Activated CD4-positive, alpha-beta T cell treated with anti-CD3 and anti-CD28 coated beads, Interleukin-10, Interleukin-2, amounts not matched to agents 100 ng/mL and 50 ng/mL, durations not matched to agents 16 hours and 8 hours (primary cell): ENCODE measurements at regions not wholly inside any gene's neighbourhood (a gene's known extent, or its start where the extent isn't known, plus 50 kb on each side); places are given as distances from the start of the nearest gene placed in this dataset.

Experiments
- DNase-seq: peaks from one replicate; pipeline ENCODE4 v3.0.0-alpha.2; 2020

DNA sequence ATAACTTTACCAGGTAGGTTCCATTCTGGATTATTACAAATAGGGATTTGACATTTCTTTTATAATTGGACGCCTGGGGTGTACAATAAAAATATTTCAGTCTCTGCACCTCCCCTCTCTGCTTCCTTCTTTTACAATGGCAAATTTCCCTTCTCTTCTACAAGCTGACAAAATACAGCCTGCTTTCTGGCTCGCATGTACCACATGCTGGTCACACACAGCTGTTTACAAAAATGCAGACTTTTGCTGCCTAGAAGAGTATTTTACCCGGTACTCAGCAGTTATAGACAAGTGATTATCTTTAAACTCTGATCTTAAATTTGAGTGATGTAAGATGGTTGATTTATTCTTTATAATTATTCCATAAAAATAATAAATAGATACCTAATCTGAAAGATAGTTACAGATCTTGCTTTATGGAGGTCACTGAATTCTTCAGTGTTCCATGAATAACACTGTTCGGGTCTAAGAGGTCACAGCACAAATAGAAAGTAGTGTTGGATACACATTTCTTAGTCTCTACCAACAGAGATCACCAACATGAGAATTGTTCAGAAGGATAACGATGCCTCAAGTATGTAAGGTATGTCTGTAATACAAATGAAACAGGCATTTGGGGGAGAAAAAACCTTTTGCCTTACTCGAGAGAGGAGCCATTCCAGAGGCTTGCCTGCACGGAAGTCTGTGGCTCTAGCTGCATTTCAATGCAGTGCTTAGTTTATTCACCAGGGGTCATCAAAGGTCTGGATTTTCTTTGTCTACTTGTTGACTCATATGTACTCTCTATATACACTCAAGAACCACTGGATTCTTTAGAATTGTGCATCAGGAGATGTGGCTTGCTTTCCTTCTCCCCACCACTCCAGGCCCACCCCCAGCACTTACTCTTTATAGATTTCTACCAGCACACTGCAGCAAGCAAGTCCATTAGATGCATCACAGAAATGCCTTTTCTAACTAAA is 206.6 kb upstream of the RFX3 start:
- peak; percentile 85 for DNase-seq

DNA sequence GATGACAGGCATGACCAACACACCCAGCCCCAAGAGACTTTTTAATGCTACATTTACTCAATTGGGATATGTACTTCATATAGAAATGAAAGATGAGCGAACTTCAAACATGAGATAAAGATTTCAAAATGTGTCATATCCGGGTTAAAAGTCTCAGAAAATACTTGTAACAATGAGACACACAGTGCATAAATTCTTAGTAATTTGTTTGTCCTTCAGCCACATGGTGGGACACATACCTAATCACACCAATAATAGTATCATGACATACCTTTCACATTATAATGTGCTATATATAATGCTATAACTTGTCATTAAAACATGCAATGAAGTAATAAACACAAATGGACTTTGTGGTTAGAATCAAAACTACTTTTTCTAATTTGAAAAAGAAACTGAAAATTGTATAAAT is 204.7 kb upstream of the RFX3 start:
- peak; percentile 66 for DNase-seq

DNA sequence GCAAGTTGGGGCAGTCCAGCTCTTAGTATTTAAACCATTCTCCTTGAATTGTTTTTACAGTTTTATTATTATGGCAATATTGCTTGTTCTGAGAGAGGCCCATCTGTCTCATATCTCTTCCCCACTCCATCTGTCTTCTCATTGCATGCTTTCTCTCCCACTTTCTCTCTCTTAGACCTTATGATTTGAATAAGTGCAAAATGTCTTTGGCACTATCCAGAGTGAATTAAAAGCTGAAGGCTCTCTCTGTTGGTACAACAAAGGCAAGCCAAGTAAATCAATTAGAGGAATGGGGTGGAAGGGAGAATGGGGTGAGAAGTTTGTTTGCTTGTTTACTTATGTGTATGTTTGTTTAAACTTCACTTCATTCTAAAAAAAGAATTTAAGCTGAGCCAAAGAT is 195.3 kb upstream of the RFX3 start:
- no peak for DNase-seq

DNA sequence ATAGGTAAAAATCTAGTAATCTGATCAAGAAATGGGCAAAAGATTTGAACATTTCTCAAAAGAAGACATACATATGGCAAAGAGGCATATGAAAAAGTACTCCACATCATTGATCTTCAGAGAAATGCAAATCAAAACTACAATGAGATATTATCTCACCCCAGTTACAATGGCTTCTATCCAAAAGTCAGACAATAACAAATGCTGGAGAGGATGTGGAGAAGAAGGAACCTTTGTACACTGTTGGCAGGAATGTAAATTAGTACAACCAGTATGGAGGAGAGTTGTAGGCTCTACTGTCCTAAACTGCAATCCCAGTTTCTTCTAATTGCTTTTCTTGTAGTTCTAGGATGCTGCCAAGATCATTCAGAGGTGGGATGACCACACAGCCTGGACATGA is 193.5 kb upstream of the RFX3 start:
- DNase-seq = no peak

DNA sequence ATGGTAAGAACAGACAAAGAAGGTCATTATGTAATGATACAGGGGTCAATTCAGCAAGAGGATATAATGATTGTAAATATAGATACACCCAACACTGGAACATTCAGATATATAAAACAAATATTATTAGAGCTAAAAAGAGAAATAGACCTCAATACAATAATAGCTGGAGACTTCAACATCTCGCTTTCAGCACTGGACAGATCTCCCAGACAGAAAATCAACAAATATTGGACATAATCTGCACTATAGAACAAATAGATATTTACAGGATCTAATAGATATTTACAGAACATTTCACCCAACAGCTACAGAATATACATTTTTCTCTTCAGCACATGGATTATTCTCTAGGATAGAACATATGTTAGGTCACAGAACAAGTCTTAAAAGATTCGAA is 190.6 kb upstream of the RFX3 start:
- DNase-seq = no peak

DNA sequence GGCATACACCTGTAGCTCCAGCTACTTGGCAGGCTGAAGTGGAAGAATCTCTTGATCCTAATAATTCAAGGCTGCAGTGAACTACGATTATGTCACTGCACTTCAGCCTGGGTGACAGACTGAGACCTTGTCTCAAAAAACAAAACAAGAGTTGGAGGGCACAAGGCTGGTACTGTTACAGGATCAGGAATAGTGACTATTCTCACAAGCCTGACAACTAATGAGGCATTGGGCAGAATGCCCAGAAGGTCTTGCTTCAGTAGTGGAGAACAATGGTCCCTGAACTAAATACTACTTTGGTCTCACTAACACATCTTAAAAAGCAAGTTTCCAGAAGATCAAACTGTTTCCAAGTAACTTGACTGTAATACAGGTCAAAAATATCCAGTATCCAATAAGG is 182.9 kb upstream of the RFX3 start:
- DNase-seq = no peak

DNA sequence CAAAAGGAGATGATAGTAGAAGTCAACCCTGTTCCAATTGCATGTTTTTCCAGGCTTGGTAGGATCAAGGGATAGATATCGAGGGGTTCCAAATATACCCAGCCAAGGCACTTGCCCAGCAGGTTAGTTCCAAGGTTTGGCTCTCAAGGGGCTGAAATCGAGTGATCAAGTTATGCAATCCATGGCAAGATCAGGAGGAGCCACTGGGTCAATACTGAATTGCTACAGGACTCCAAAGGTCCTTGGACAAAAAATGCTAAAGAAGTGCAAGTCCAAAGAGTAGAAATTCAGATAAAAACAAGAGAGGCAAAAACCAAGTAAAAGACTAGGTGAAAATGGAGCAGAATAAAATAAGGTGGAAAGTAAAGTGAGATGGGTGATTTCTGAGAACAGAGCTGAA is 179.1 kb upstream of the RFX3 start:
- no peak for DNase-seq

DNA sequence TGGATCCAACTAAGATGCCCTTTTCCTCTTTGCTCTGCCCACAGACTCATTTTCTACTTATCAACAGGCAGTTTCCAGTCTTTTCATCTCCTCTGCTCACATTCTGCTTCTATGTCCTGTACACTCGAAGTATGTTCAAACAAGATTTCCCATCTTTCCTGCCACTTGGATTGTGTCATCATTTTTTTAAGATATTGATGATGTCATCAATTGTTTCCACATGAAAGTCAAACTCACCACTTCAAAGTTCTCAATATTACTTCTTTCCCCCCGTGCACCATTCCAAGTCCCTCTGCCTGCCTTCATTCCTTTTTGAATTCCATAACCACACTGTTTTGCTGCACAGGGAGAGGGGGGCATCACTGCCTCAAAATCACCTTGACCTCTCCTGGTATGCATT is 175.0 kb upstream of the RFX3 start:
- no peak for DNase-seq

DNA sequence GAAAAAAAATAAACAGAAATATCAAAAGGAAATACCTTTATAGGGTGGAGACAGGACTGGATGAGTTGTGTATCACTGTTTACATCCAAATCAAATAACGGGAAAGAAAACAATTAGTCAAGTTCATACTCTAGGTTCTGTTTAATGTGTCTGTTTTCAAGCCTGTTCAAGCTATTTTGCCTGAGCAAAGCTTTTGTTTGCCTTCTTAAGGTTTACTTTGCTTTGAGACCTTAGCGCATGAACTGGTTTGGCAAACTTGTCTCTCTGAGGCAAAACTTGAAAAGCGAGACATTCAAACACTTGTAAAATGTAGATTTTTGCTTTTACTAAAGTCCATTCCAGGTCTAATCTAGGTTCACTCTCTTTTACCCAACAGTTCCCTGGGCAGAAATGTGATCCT is 174.1 kb upstream of the RFX3 start:
- no peak for DNase-seq

DNA sequence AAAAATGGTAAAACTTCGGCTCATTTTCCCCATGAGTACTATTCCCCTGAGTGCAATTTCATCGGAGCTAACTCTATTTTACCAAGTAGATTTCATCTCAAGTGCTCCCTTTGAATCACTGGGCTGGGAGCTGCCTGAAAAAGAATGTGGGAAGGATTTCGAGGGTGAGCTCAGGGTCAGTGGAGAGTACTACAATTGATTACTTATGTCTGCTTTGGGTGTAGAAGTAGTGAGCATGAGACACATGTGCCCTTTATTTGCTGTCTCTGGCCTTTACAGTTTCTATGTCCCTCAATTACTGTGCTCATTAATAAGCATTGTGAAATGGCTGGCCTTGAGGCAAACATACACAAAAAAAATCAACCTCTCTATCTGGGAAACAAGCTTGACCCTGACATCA is 172.7 kb upstream of the RFX3 start:
- DNase-seq = no peak

DNA sequence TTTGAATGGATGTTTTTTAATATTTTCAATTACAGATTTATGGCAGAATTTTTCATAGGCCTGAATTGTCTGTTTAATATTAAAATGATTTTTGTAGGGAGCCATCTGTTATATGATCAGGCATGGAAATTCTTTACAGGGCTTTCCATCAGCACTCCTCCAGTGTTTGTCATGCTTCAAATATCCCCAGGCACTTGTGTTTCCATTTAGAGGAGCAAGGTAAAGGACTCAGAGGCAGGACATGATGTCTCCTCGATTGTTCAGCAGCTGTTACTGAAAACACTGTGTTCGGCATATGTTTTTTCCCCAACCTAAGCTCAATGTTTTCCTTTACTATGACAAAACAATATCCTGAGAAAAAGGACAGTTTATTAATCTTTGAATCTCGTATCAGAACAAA is 172.3 kb upstream of the RFX3 start:
- DNase-seq = no peak

DNA sequence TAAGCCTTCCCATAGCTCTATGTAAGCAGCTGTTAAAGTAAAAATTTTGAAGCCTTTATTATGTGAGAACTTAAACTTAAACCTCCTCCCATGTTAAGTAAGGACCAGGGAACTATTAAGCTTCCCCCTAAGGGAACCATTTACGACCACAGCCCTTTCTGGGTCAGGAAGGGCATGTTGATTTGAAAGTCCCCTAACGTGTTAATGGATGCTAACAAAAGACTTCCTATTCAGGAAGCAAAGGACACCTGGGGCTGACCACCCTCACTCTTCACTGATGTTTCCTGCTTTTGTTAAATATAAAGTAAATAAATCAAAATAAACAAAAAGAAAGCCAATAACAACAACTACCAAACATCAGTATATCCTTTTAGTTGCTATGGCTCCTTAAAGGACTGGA is 170.6 kb upstream of the RFX3 start:
- no peak for DNase-seq

DNA sequence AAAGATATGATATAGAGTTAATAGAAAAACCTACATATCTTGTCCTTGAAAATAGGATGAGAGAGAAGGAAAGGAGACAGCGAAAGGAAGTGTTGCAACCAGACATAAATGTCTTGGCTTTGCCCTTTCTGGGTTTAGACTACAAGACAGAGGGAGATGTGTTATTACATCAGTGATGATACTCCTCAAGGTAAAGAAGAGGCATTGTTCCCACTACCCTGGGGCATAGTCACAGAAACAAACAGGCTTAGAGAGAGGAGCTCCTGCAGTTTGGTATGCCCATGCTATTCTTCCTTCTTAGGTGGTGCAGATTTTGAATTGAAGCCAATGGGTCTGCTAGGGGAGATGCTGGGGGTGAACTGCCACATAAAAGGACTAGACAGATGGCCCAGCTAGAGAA is 166.8 kb upstream of the RFX3 start:
- no peak for DNase-seq

DNA sequence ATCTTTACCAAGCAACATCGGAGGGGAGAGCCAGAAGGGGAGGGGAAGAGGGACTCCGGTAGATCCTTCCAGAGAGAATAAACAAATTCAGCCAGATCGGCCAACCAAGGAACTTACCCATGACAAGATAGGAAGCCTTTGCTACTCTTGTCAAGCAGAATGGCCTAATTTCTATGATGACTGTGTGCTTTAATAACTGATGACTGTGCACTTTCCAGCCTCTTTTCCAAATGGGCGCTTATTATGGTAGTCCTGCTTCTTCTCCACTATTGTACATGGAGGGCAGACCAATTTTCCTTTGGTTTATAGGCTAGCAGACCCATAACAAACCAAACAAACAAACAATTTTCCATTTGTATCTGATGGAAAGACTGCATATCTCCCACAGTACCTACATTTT is 163.8 kb upstream of the RFX3 start:
- no peak for DNase-seq

DNA sequence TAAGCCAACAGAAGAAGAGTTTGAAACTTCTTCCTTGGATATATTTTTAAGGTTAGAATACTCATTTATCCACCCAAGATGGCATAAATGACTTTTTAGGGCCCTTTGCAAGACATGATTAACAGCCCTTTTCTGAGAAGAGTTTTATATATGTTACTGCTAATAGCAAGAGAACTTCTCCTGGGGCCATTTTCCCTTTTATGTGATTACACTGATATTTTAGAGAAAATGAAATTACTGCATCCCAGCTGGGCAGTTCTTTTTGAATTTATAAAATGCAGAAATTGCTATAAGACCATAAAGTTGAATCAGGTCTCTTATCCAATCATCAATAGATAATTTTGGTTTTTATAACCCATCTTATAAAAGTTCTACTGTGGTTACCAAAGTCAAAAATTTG is 161.3 kb upstream of the RFX3 start:
- no peak for DNase-seq

DNA sequence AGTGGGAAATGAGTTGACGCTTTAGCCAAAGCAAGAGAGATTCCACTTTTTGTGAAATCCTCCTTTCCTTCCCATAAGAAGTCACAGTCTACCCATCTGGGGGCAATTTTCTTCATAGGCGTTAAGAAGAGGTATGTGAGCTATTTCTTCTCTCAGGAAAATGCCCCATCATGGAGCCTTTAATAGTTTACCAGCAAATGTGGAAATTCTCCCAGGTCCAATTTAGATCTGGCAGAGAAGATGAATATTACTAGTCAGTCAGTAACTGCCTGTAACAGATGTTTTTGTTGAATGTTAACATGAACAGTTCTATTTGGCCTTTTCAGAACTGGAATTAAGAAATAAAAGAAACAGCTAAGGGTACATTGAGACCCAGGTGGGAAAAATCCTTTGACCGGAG is 156.4 kb upstream of the RFX3 start:
- no peak for DNase-seq

DNA sequence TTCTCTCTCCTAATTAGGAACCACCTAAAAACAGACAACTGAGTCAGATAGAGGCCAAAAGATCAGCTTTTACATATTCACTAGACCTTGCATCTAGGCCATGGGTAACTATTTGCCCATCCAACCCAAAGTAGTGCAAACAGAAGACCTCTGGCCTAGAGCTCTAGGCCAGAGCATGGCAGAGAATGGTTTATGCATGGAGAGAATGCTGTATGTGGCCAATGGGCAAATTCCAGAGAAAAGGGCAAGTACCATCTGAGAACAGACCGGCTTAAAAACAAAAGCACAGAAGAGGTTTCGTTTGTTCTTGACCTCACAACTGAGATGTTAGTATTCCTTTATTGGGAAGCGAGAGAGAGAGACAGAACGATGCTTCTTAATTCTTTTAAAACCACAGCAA is 151.7 kb upstream of the RFX3 start:
- no peak for DNase-seq

DNA sequence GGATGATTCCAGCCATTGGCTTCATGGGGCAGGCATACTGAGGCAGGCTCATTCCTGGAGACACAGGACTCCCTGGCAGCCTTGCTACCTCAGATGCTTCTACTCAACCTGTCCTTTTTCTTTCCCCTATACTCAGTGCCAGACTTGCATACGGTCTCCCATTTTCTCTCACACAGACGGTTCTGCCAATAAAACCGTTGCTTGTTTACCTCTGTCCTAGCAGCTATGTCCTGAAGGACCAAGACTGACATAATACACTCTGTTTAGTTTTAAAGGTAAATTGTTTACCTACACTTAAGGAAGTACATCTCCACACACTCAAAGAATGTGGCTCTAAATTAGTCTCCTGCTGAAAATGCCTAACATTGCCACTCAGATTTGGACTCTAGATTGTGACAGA is 151.0 kb upstream of the RFX3 start:
- no peak for DNase-seq

DNA sequence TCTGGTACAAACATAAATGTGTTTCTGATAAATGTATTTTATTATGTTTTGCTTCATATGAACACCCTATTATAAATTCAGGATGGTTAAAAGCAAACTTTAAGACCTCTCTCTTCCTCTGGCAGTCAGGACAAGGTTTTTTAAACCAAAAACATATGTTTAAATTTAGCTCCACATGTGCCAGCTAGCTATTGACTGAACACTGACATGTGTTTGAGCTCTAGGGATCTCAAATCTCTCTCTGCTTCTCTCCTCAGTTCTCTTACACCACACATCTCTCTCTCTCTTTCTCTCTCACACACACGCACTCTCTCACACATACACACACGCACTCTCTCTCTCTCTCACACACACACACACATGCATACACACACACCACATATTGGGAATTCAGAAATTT is 150.1 kb upstream of the RFX3 start:
- DNase-seq = no peak

DNA sequence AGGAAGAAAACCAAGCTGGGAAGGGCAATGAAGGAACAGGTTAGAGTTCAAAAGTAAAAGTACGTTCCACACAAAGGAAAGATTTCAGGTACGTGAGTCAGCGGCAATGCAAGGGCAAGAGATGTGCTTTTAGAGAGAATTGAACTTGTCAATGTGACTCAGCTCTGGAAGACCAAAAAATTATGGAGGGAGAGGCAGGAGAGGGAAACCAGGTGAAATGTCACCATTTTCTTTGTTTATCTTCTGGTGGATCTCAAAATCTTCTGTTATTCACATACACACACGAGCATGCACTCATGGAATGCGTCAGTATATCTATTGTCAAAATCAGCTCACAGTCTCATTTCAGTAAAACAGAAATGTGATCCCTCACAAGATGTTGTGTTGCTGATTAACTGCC is 148.8 kb upstream of the RFX3 start:
- DNase-seq = no peak

DNA sequence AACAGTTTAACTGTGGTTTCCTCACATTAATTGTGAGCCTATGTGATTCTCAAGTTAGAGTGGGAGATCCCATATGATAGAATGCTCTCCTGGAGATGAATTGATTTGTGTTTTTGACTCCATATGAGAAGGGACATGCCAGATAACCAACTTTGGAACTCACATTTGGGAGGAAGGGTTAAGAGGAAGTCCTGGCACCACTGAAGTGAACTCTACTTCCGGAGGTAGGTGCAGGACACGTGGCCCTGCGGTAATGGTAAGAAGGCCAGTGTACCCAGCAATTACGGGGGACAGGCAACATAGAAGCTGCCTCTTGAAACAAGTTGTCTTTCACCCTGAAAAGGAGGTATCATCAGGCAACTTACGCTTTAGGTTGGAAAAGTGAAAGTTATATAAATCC is 146.6 kb upstream of the RFX3 start:
- DNase-seq = no peak

DNA sequence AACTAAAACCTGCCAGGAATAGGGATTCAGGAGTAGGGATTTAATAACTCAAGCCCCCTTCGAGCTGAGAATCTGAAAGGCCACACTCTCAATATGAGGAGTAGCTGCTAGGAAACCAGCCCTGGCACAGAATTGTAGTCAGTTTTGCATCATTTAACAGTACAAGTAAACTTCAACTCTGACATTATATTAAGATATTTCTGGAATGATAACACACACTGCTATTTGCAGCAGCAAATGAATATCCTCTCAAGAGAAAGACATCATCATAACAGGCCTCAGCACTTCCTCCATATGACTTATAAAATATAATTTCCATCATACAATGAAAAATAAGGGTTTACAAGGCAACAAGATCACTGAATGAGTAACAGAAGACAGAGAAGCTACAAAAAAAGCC is 138.2 kb upstream of the RFX3 start:
- DNase-seq = no peak

DNA sequence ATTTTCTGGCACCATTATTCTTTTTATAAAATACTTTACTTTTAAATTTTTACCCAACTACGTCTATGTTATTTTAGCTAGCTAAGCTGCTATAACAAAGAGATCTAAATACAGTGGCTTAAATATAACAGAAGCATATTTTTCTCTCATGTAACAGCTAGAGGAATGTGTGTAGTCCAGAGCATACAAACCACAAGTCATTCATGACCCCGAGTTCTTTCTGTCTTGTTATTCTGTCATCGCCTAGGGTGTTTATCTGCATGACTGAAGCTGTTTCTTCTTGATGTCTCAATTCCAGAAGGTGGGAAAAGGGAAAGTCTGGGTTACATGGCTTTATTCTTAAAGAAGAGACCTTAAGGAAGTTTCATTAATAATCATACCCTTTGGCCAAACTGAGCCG is 136.9 kb upstream of the RFX3 start:
- no peak for DNase-seq

DNA sequence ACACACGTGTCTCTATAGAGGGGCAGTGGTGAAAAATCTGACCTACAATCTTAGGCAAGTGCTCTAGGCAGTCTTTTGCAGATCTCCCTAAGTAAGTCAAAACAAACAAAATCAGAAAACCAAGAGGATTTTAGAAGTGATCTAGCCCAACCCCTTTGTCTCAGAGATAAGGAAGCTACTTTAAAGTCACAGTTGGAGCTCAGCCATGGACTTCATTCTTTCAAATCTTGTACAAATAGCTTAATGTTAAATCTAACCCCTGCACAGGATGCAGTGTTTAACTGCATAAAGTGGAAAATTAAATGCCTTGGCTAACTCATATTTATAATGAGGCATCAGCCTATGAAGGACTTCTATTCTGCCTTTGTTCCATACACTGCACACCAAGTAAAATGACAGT is 135.1 kb upstream of the RFX3 start:
- no peak for DNase-seq

DNA sequence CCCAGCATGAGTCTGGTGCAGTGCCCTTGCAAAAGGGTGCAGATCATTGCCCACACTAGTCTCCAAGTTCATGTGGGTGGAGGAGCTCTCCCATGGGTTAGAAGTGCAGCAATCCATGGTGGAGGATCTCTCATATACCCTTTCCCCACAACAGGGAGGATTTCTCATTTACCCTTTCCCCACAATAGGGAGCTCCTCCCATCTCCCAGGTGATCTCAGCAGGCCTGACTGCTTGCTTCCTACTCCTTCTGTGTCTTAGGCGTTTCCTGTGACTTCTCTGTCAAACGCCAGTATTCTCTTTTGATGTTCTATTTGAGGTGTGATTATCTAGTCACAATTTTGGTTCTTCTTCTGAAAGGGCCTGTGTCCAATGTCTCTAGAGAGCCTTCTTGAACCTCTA is 133.8 kb upstream of the RFX3 start:
- no peak for DNase-seq
